Choroid plexus epithelial cell (primary cell): ENCODE measurements at regions not wholly inside any gene's neighbourhood (a gene's known extent, or its start where the extent isn't known, plus 50 kb on each side); places are given as distances from the start of the nearest gene placed in this dataset.
"Not testable (repeated sequence)": the region's sequence is repeated elsewhere in the genome, so short reads cannot be mapped to it uniquely, and the experiment has no call there.

Source experiments
- DNase-seq: peaks from one replicate; pipeline ENCODE4 v3.0.0-alpha.2; 2010; ENCODE audit warnings: low read depth
- H3K4me3 ChIP-seq: 2 replicates; pipeline ENCODE4 v1.5.1; 2011; ENCODE audit warnings: low read depth, mild to moderate bottlenecking, control low read depth, low read length, moderate library complexity
- TF ChIP-seq, protein P1 (sequence below): conservative IDR thresholded peaks from 2 replicates; pipeline ENCODE4 v1.5.1; 2011; ENCODE audit warnings: low read depth, mild to moderate bottlenecking, control low read depth, inconsistent platforms, low read length, moderate library complexity

DNA sequence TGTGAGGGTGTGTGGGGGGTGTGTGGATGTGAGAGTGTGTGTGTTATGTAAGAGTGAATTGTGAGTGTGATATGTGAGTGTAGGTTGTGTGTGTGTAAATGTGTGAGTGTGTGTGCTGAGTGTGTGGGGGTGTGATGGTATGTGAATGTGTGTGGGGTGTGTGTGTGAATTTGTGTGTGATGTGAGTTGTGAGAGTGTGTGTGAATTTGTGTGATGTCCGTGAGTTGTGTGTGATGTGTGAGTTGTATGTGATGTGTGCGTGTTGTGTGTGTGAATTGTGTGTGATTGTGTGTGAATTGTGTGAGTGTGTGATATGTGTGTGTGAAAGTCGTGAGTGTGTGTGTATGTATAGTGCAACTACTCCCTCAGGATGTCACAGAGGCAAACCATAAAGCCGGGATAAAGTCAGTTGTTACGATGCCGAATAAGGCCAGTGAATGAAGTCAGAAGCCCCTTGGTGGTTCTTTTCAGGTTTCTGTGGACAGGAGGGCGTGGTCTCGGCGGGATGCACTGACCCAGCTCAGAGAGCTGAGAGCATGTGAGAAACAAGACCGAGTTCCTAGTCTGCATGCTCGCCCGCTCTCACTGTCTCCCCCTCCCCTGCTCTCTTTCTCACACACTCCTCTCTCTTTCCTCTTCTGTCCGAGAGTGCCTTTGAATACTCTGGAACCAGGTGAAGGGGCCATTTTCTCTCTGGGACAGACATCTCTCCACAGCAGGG is 71.8 kb upstream of the MAX start:
- TF ChIP-seq, protein P1, sequence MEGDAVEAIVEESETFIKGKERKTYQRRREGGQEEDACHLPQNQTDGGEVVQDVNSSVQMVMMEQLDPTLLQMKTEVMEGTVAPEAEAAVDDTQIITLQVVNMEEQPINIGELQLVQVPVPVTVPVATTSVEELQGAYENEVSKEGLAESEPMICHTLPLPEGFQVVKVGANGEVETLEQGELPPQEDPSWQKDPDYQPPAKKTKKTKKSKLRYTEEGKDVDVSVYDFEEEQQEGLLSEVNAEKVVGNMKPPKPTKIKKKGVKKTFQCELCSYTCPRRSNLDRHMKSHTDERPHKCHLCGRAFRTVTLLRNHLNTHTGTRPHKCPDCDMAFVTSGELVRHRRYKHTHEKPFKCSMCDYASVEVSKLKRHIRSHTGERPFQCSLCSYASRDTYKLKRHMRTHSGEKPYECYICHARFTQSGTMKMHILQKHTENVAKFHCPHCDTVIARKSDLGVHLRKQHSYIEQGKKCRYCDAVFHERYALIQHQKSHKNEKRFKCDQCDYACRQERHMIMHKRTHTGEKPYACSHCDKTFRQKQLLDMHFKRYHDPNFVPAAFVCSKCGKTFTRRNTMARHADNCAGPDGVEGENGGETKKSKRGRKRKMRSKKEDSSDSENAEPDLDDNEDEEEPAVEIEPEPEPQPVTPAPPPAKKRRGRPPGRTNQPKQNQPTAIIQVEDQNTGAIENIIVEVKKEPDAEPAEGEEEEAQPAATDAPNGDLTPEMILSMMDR = no peak
- peak; percentile 58 for DNase-seq
- no peak overlapping the region for H3K4me3 ChIP-seq

- no peak for DNase-seq
- H3K4me3 ChIP-seq = no peak overlapping the region
- TF ChIP-seq, protein P1 = no peak
These were observed 72.5 kb upstream of the MAX start for GRCh38 chr14:65174783-65175182.

DNA sequence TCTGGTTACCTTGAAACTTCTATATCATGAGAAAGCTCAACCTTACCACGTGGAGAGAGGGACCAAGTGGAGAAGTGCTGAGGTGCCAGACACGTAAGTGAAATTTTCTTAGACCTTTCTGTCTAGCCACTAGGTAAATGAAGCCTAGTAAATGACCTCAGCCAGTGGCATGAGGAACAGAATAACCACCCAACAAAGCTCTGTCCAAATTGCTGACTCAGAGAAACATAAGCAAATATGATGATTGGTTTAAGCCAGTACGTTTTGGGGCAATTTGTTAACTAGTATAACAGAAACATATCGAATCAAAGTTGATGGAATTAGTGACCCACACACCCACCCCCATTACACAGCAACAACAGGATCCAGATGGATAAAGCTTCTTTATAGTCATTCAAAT is 75.2 kb upstream of the MAX start:
- DNase-seq = no peak
- TF ChIP-seq, protein P1 = no peak
- no peak overlapping the region for H3K4me3 ChIP-seq

GRCh38 chr14:65179231-65179630 is 76.9 kb upstream of the MAX start:
- not testable (repeated sequence) for H3K4me3 ChIP-seq, DNase-seq

DNA sequence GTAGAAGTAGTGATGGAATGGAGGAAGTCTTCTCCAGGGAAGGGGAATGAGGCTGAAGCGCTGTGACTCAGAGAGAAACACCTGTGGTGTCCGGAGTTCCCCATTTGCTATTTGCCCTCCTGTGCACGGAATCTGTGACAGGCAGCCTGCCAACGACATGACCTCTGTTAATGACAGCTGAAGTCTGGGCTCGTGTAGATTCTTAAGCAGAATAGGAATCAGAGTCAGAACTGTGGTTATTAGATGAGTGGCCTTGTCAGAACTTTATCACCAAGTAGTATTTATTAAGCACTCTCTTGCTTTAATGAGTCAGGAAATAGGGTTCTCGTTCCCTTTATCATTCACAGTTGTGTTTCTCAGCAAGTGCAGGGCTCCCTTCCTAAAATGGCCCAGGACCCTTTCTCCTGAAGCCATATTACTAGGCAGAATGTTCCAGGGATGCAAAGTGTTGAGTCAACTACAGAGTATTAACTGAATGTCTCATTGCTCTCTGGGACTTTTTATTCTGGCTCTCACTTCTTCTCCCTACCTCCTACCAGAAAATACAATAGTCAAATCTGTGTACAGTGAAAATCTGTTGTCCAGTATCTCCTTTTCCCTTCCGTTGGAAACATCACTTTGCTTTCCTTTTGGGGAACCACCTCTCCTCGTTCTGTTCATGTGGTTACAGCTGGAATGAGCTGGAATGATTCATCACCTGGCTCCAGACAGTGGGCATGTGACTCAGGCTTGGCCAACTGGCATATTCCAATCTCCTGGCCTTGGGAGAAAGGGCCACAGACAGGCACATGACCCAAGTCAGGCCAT is 77.8 kb upstream of the MAX start:
- peak; percentile 87 for DNase-seq
- TF ChIP-seq, protein P1 = no peak
- no peak overlapping the region for H3K4me3 ChIP-seq

- no peak for DNase-seq
- TF ChIP-seq, protein P1 = no peak
- no peak overlapping the region for H3K4me3 ChIP-seq
These were observed 78.4 kb upstream of the MAX start for GRCh38 chr14:65180725-65181025.

- TF ChIP-seq, protein P1 = no peak
- DNase-seq = peak; percentile 59
- no peak overlapping the region for H3K4me3 ChIP-seq
These were observed 81.9 kb upstream of the MAX start for GRCh38 chr14:65184032-65184764.
